Suprapubic skin (tissue), 4 donors: ENCODE measurements at regions not wholly inside any gene's neighbourhood (a gene's known extent, or its start where the extent isn't known, plus 50 kb on each side); places are given as distances from the start of the nearest gene placed in this dataset.

Source experiments
- DNase-seq, 2 donors: peaks; one replicate each; pipeline ENCODE4 v3.0.0-alpha.2; 2019; ENCODE audit warnings: low spot score in 2 of 2
- H3K27ac ChIP-seq: fragments of 200-600 bp; sonication (generic); one replicate; pipeline ENCODE4 v1.5.1; 2019
- H3K27me3 ChIP-seq: fragments of 200-600 bp; sonication (generic); one replicate; pipeline ENCODE4 v1.5.1; 2019
- H3K36me3 ChIP-seq: fragments of 200-600 bp; sonication (generic); one replicate; pipeline ENCODE4 v1.5.1; 2019
- H3K4me1 ChIP-seq: fragments of 200-600 bp; sonication (generic); one replicate; pipeline ENCODE4 v1.5.1; 2019
- H3K4me3 ChIP-seq: fragments of 200-600 bp; sonication (generic); one replicate; pipeline ENCODE4 v1.5.1; 2019; ENCODE audit warnings: mild to moderate bottlenecking
- H3K9me3 ChIP-seq: fragments of 200-600 bp; sonication (generic); one replicate; pipeline ENCODE4 v1.5.1; 2019
- EP300 ChIP-seq: sonication (generic); formaldehyde crosslinking; IDR thresholded peaks from one replicate; pipeline ENCODE4 v1.6.1; 2017; ENCODE audit warnings: antibody characterized with exemption
- POLR2A ChIP-seq, 2 donors: fragments of 450-650 bp; IDR thresholded peaks; one replicate each; pipeline ENCODE4 v1.6.1; 2017; ENCODE audit warnings: antibody characterized with exemption in 2 of 2, mild to moderate bottlenecking in 2 of 2, moderate library complexity in 2 of 2
- POLR2AphosphoS5 ChIP-seq, 3 donors: sonication (generic); formaldehyde crosslinking; IDR thresholded peaks; one replicate each; pipeline ENCODE4 v1.6.1; 2017; ENCODE audit warnings: antibody characterized with exemption in 3 of 3
- WGBS: methylation state at CpG from one replicate; pipeline ENCODE4 v1.1.5; 2018; 5-methylcytosine and 5-hydroxymethylcytosine counted together
- TF ChIP-seq, protein P1 (sequence below), 2 donors: fragments of 200-600 bp in 1 of 2; fragments of 450-650 bp in 1 of 2; sonication (generic) in 1 of 2; IDR thresholded peaks; one replicate each; pipeline ENCODE4 v1.5.1; 2016 to 2019; ENCODE audit warnings: antibody characterized with exemption in 2 of 2, mild to moderate bottlenecking in 1 of 2, moderate library complexity in 1 of 2

DNA sequence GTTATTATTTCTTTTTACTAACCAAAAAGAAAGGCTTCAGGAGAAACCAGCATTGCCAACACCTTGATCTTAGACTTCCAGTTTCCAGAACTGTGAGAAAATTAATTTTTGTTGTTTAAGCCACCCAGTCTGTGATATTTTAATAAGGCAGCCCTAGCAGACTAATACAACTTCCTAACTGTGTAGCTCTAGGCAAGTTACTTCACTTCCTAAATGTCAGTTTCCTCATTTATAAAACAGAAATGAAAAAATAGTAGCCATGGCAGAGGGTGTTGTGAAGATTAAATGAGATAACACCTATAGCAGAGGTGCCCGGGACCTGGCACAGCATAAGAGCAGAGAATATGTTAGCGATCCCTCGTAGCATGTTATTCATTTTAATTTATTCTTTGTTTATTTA lies 66.6 kb upstream of the HAND1 start:
- no peaks in the 10 kb centered on the region for H3K36me3 ChIP-seq
- no peak for DNase-seq
- 63% methylated on average over 3 of the region's 3 CpGs for WGBS
- no peak for TF ChIP-seq POLR2AphosphoS5 (IDR thresholded peaks at IDR 0.05)
- TF ChIP-seq, protein P1, sequence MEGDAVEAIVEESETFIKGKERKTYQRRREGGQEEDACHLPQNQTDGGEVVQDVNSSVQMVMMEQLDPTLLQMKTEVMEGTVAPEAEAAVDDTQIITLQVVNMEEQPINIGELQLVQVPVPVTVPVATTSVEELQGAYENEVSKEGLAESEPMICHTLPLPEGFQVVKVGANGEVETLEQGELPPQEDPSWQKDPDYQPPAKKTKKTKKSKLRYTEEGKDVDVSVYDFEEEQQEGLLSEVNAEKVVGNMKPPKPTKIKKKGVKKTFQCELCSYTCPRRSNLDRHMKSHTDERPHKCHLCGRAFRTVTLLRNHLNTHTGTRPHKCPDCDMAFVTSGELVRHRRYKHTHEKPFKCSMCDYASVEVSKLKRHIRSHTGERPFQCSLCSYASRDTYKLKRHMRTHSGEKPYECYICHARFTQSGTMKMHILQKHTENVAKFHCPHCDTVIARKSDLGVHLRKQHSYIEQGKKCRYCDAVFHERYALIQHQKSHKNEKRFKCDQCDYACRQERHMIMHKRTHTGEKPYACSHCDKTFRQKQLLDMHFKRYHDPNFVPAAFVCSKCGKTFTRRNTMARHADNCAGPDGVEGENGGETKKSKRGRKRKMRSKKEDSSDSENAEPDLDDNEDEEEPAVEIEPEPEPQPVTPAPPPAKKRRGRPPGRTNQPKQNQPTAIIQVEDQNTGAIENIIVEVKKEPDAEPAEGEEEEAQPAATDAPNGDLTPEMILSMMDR (IDR thresholded peaks at IDR 0.05): no peak
- TF ChIP-seq POLR2A (IDR thresholded peaks at IDR 0.05): no peak
- no peak for TF ChIP-seq EP300
- no peaks in the 10 kb centered on the region for H3K4me1 ChIP-seq
- no peak overlapping the region for H3K27ac ChIP-seq
- H3K27me3 ChIP-seq: peaks cover 14% of the 10 kb centered on the region
- no peak overlapping the region for H3K4me3 ChIP-seq
- no peaks in the 10 kb centered on the region for H3K9me3 ChIP-seq

DNA sequence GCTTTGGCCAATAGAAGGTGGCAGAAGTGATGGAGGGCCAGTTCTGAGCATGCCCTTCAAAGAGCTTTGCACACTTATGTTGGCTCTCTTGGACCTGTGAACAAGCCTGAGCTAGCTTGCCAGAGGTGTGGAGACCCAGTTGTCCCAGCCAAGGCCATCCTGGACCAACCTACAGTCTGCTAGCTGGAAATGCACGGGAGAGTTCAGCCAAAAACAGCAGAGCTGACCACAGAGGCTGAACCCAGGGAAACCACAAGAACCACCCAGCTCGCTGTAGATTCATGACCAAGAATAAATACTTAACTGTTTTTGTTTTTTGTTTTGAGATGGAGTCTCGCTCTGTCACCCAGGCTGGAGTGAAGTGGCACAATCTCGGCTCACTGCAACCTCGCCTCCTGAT lies 65.4 kb upstream of the HAND1 start:
- H3K9me3 ChIP-seq: no peaks in the 10 kb centered on the region
- peaks cover 24% of the 10 kb centered on the region for H3K27me3 ChIP-seq
- TF ChIP-seq, protein P1 (IDR thresholded peaks at IDR 0.05): no peak
- no peak for TF ChIP-seq POLR2A (IDR thresholded peaks at IDR 0.05)
- TF ChIP-seq EP300: no peak
- TF ChIP-seq POLR2AphosphoS5 (IDR thresholded peaks at IDR 0.05): no peak
- whole genome bisulfite sequencing: 79% methylated on average over 5 of the region's 5 CpGs
- H3K36me3 ChIP-seq: no peaks in the 10 kb centered on the region
- no peak for DNase-seq
- H3K4me1 ChIP-seq: no peaks in the 10 kb centered on the region
- H3K27ac ChIP-seq: no peak overlapping the region
- H3K4me3 ChIP-seq: no peak overlapping the region

DNA sequence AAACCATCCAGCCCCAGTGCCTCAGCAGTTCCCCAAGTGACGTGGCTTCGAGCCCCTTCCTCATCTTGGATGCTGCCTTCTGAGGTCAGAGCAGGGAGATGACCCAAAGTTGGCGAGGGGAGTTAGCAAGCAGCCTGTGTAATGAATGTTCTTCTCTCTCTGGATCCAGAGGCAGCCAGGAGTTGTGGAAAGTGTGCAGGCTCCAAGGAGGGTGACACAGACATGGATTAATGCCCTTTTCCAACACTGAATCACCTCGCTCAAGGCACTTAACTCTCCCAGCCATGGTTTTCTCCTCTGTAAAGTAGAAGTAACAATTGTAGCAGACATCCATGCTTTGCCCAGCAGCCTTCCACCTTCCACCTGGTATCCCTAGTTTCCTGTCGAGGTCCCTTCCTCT lies 64.6 kb upstream of the HAND1 start:
- peaks cover 24% of the 10 kb centered on the region for H3K27me3 ChIP-seq
- no peaks in the 10 kb centered on the region for H3K9me3 ChIP-seq
- no peak overlapping the region for H3K4me3 ChIP-seq
- no peaks in the 10 kb centered on the region for H3K4me1 ChIP-seq
- no peak for DNase-seq
- 69% methylated on average over 5 of the region's 5 CpGs for WGBS
- TF ChIP-seq EP300: no peak
- no peak for TF ChIP-seq POLR2A (IDR thresholded peaks at IDR 0.05)
- no peaks in the 10 kb centered on the region for H3K36me3 ChIP-seq
- H3K27ac ChIP-seq: no peak overlapping the region

DNA sequence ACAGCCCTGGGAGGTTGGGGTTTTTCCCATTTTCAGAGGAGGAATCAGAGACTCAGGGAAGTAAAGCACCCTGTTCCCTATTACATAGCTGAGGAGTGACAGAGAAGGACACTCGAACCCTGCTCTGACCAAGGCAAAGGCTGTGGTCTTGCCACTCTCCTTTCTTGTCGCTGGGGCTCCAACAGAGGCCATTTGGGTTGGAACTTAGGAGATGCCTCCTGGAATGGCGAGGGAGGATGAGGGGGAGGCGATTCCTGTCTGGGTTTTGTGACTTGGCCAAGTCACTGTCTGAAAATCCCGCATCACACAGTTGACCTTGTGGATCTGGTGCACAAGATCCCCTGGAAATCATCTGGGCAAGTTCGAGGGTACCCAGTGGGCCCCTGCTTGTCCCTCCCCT lies 64.0 kb upstream of the HAND1 start:
- Histone ChIP-seq H3K36me3 (no peaks in the 10 kb centered on the region), H3K4me1 (no peaks in the 10 kb centered on the region), H3K4me3 (no peak overlapping the region), H3K27me3 (peaks cover 24% of the 10 kb centered on the region), H3K27ac (no peak overlapping the region), H3K9me3 (no peaks in the 10 kb centered on the region)
- WGBS: 66% methylated on average over 6 of the region's 6 CpGs
- TF ChIP-seq, protein P1 (IDR thresholded peaks at IDR 0.05): no peak
- TF ChIP-seq POLR2AphosphoS5 (IDR thresholded peaks at IDR 0.05): no peak
- no peak for TF ChIP-seq POLR2A (IDR thresholded peaks at IDR 0.05)
- no peak for TF ChIP-seq EP300
- DNase-seq: no peak

DNA sequence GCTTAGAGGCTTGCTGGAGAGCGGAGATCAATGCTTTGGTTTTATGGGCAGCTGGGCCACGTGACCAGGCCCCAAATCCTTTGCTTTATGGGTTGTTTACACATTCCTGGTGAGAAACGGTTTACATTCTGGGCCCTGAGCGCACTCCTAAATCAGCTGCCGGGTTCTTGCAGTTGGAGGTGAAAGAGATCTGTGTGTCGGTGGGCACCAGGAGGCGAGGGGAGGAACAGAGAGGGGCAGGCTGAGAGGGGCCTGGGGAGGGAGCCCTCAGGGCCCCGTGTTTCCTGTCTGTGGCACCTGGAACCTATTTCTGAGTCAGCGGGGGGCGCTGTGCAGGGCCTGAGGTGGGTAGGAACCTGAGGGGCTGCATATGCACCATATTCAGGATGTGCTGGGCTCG lies 63.5 kb upstream of the HAND1 start:
- 54% methylated on average over 11 of the region's 11 CpGs for WGBS
- no peak overlapping the region for H3K27ac ChIP-seq
- no peak for DNase-seq
- H3K9me3 ChIP-seq: no peaks in the 10 kb centered on the region
- no peak for TF ChIP-seq POLR2A (IDR thresholded peaks at IDR 0.05)
- no peak overlapping the region for H3K4me3 ChIP-seq
- H3K4me1 ChIP-seq: no peaks in the 10 kb centered on the region
- no peaks in the 10 kb centered on the region for H3K36me3 ChIP-seq
- H3K27me3 ChIP-seq: peaks cover 24% of the 10 kb centered on the region

DNA sequence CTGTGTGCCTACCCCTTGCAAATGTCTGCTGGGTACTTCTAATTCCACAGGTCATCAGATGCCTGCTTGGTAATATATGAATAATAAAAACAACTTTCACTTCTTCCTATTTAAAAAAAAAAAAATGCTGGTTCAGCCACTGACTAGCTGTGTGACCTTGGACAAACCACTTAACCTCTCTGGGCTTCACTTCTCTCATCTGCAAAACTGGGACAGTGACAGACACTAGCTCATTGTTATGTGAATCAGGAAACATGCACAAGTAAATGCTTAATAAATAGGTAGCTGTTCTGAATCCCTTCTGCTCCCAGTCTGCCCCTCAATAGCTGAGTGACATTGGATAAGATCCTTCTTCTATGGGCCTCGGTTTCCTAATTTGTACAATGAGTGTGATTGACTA lies 62.6 kb upstream of the HAND1 start:
- H3K4me3 ChIP-seq: no peak overlapping the region

More for the DNA sequence above, 62.6 kb upstream of the HAND1 start:
- H3K36me3 ChIP-seq: no peaks in the 10 kb centered on the region
- DNase-seq: no peak
- no peak overlapping the region for H3K27ac ChIP-seq
- no peaks in the 10 kb centered on the region for H3K9me3 ChIP-seq
- no peaks in the 10 kb centered on the region for H3K4me1 ChIP-seq
- 93% methylated on average over 1 of the region's 1 CpG for WGBS
- H3K27me3 ChIP-seq: peaks cover 24% of the 10 kb centered on the region
- TF ChIP-seq, protein P1 (IDR thresholded peaks at IDR 0.05): no peak
- no peak for TF ChIP-seq POLR2AphosphoS5 (IDR thresholded peaks at IDR 0.05)
- no peak for TF ChIP-seq POLR2A (IDR thresholded peaks at IDR 0.05)
